ENCODE measurements at regions not wholly inside any gene's neighbourhood (a gene's known extent, or its start where the extent isn't known, plus 50 kb on each side); places are given as distances from the start of the nearest gene placed in this dataset.

- Histone ChIP-seq H3K36me3 (replicated peaks in 1 of 2; ENCODE audit: control extremely low read depth in 1 of 2, control insufficient read depth in 1 of 2, extremely low read depth in 1 of 2, insufficient read depth in 2 of 2, low read length in 1 of 2) (no peaks in the 10 kb centered on the region), H3K4me3 (ENCODE audit: control extremely low read depth in 1 of 5, extremely low read depth in 1 of 5, insufficient read depth in 1 of 5, low read depth in 2 of 5, low read length in 4 of 5) (no peak overlapping the region), H2AFZ (ENCODE audit: insufficient read depth, low read depth, low read length, poor library complexity, severe bottlenecking) (no peak overlapping the region), H3K9me3 (ENCODE audit: control extremely low read depth in 1 of 3, control insufficient read depth in 2 of 3, insufficient read depth in 1 of 3, low read length in 2 of 3) (peaks cover 0 to 3% (median 0%) of the 10 kb centered on the region in 3 donors), H3K4me2 (replicated peaks; ENCODE audit: low read depth, low read length, poor library complexity, severe bottlenecking) (no peak overlapping the region), H3K27ac (ENCODE audit: low read length in 2 of 2) (no peak overlapping the region), H3K27me3 (replicated peaks in 1 of 4; ENCODE audit: control extremely low read depth in 1 of 4, control insufficient read depth in 3 of 4, insufficient read depth in 4 of 4, low read length in 3 of 4) (no peaks in the 10 kb centered on the region), H3K9ac (ENCODE audit: low read length) (no peak overlapping the region), H3K79me2 (ENCODE audit: control insufficient read depth, insufficient read depth, low read length) (no peaks in the 10 kb centered on the region), H4K20me1 (ENCODE audit: control insufficient read depth, insufficient read depth, low read length, poor library complexity, severe bottlenecking) (no peaks in the 10 kb centered on the region), H3K4me1 (ENCODE audit: control insufficient read depth in 2 of 2, insufficient read depth in 2 of 2, low read length in 2 of 2) (no peaks in the 10 kb centered on the region)
- H3K27ac Mint-ChIP-seq: no peak overlapping the region
- DNase-seq: no peak
- ChIA-PET CTCF (no interaction called here), POLR2A (no interaction called here)
- H3K4me3 Mint-ChIP-seq: no peak overlapping the region
- H3K4me1 Mint-ChIP-seq: no peaks in the 10 kb centered on the region
- TF ChIP-seq, protein P1, sequence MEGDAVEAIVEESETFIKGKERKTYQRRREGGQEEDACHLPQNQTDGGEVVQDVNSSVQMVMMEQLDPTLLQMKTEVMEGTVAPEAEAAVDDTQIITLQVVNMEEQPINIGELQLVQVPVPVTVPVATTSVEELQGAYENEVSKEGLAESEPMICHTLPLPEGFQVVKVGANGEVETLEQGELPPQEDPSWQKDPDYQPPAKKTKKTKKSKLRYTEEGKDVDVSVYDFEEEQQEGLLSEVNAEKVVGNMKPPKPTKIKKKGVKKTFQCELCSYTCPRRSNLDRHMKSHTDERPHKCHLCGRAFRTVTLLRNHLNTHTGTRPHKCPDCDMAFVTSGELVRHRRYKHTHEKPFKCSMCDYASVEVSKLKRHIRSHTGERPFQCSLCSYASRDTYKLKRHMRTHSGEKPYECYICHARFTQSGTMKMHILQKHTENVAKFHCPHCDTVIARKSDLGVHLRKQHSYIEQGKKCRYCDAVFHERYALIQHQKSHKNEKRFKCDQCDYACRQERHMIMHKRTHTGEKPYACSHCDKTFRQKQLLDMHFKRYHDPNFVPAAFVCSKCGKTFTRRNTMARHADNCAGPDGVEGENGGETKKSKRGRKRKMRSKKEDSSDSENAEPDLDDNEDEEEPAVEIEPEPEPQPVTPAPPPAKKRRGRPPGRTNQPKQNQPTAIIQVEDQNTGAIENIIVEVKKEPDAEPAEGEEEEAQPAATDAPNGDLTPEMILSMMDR (IDR thresholded peaks at IDR 0.05): no peak
- no peak for TF ChIP-seq EZH2 (IDR thresholded peaks at IDR 0.05; ENCODE audit: borderline replicate concordance, insufficient read depth, low read depth, low read length, poor library complexity, severe bottlenecking)
- no peaks in the 10 kb centered on the region for H3K9me3 Mint-ChIP-seq (ENCODE audit: insufficient read depth)
- H3K27me3 Mint-ChIP-seq: no peaks in the 10 kb centered on the region
- ATAC-seq (ENCODE audit: low read depth): no peak
- intact Hi-C loops (cut with micrococcal nuclease): no loop called here
- no CpG with 5 or more reads among the region's 2 CpGs for WGBS (ENCODE audit: insufficient coverage)
Observed at GRCh38 chr4:23278845-23279244, 586.1 kb downstream of the GBA3 start.

- H3K4me2 ChIP-seq (replicated peaks; ENCODE audit: low read depth, low read length, poor library complexity, severe bottlenecking): no peak overlapping the region
- no peaks in the 10 kb centered on the region for H4K20me1 ChIP-seq (ENCODE audit: control insufficient read depth, insufficient read depth, low read length, poor library complexity, severe bottlenecking)
- Mint-ChIP-seq H3K27ac (no peak overlapping the region), H3K9me3 (ENCODE audit: insufficient read depth) (no peaks in the 10 kb centered on the region), H3K27me3 (no peaks in the 10 kb centered on the region), H3K4me3 (no peak overlapping the region), H3K4me1 (no peaks in the 10 kb centered on the region)
- ATAC-seq (ENCODE audit: low read depth) (no peak), DNase-seq (no peak)
- intact Hi-C loops (cut with micrococcal nuclease): no loop called here
- no peaks in the 10 kb centered on the region for H3K27me3 ChIP-seq (replicated peaks in 1 of 4; ENCODE audit: control extremely low read depth in 1 of 4, control insufficient read depth in 3 of 4, insufficient read depth in 4 of 4, low read length in 3 of 4)
- POLR2A ChIA-PET: no interaction called here
- CTCF ChIA-PET: no interaction called here
- no peaks in the 10 kb centered on the region for H3K4me1 ChIP-seq (ENCODE audit: control insufficient read depth in 2 of 2, insufficient read depth in 2 of 2, low read length in 2 of 2)
- no peak overlapping the region for H3K27ac ChIP-seq (ENCODE audit: low read length in 2 of 2)
- H2AFZ ChIP-seq (ENCODE audit: insufficient read depth, low read depth, low read length, poor library complexity, severe bottlenecking): no peak overlapping the region
- no peak overlapping the region for H3K4me3 ChIP-seq (ENCODE audit: control extremely low read depth in 1 of 5, extremely low read depth in 1 of 5, insufficient read depth in 1 of 5, low read depth in 2 of 5, low read length in 4 of 5)
- H3K9me3 ChIP-seq (ENCODE audit: control extremely low read depth in 1 of 3, control insufficient read depth in 2 of 3, insufficient read depth in 1 of 3, low read length in 2 of 3): peaks cover 0 to 3% (median 0%) of the 10 kb centered on the region in 3 donors
- TF ChIP-seq, protein P1 (IDR thresholded peaks at IDR 0.05): no peak
- TF ChIP-seq EZH2 (IDR thresholded peaks at IDR 0.05; ENCODE audit: borderline replicate concordance, insufficient read depth, low read depth, low read length, poor library complexity, severe bottlenecking): no peak
- no CpG with 5 or more reads among the region's 3 CpGs for WGBS (ENCODE audit: insufficient coverage)
- no peak overlapping the region for H3K9ac ChIP-seq (ENCODE audit: low read length)
- no peaks in the 10 kb centered on the region for H3K36me3 ChIP-seq (replicated peaks in 1 of 2; ENCODE audit: control extremely low read depth in 1 of 2, control insufficient read depth in 1 of 2, extremely low read depth in 1 of 2, insufficient read depth in 2 of 2, low read length in 1 of 2)
- no peaks in the 10 kb centered on the region for H3K79me2 ChIP-seq (ENCODE audit: control insufficient read depth, insufficient read depth, low read length)
Observed at GRCh38 chr4:23276076-23276475, 583.3 kb downstream of the GBA3 start.
